Stimulated activated naive CD4-positive, alpha-beta T cell (primary cell): ENCODE measurements at regions not wholly inside any gene's neighbourhood (a gene's known extent, or its start where the extent isn't known, plus 50 kb on each side); places are given as distances from the start of the nearest gene placed in this dataset.

Source experiments
- DNase-seq, 6 experiments: peaks; one replicate each; lab custom pipeline; 2025; lab: John Stamatoyannopoulos, UW

GRCh38 chr5:66472010-66472409, 124.2 kb upstream of the MAST4 start:
- no peak for DNase-seq

GRCh38 chr5:66475731-66476130, 120.5 kb upstream of the MAST4 start:
- no peak for DNase-seq

- DNase-seq: no peak
Measured at GRCh38 chr5:66477596-66477995, 118.6 kb upstream of the MAST4 start.

GRCh38 chr5:66494437-66494836, 101.8 kb upstream of the MAST4 start:
- no peak for DNase-seq

- no peak for DNase-seq
Measured at GRCh38 chr5:66498791-66499207, 97.4 kb upstream of the MAST4 start.

- DNase-seq: no peak
Measured at GRCh38 chr5:66503203-66503789, 92.9 kb upstream of the MAST4 start.

GRCh38 chr5:66507106-66507505, 89.1 kb upstream of the MAST4 start:
- no peak for DNase-seq

GRCh38 chr5:66511491-66511890, 84.7 kb upstream of the MAST4 start:
- no peak for DNase-seq

- no peak for DNase-seq
Measured at GRCh38 chr5:66513130-66513529, 83.1 kb upstream of the MAST4 start.

- DNase-seq: no peak
Measured at GRCh38 chr5:66515209-66515608, 81.0 kb upstream of the MAST4 start.

GRCh38 chr5:66516550-66516949, 79.6 kb upstream of the MAST4 start:
- no peak for DNase-seq

- no peak for DNase-seq
Measured at GRCh38 chr5:66517351-66517750, 78.8 kb upstream of the MAST4 start.

GRCh38 chr5:66518052-66518451, 78.1 kb upstream of the MAST4 start:
- DNase-seq: no peak

GRCh38 chr5:66518753-66519152, 77.4 kb upstream of the MAST4 start:
- DNase-seq: no peak

GRCh38 chr5:66519626-66520025, 76.6 kb upstream of the MAST4 start:
- DNase-seq: no peak

- DNase-seq: no peak
Measured at GRCh38 chr5:66520854-66521253, 75.3 kb upstream of the MAST4 start.

GRCh38 chr5:66527478-66528035, 68.6 kb upstream of the MAST4 start:
- no peak for DNase-seq

- no peak for DNase-seq
Measured at GRCh38 chr5:66529182-66529581, 67.0 kb upstream of the MAST4 start.

GRCh38 chr5:66529704-66530103, 66.5 kb upstream of the MAST4 start:
- DNase-seq: no peak

- no peak for DNase-seq
Measured at GRCh38 chr5:66538126-66538525, 58.1 kb upstream of the MAST4 start.

- no peak for DNase-seq
Measured at GRCh38 chr5:66538531-66538930, 57.7 kb upstream of the MAST4 start.

GRCh38 chr5:66540078-66540477, 56.1 kb upstream of the MAST4 start:
- no peak for DNase-seq

- DNase-seq: no peak
Measured at GRCh38 chr5:66542711-66543110, 53.5 kb upstream of the MAST4 start.
